Adrenal gland (tissue), 9 donors: ENCODE measurements at regions not wholly inside any gene's neighbourhood (a gene's known extent, or its start where the extent isn't known, plus 50 kb on each side); places are given as distances from the start of the nearest gene placed in this dataset.

Experiments used
- DNase-seq, 7 donors: peaks; one replicate each; pipeline ENCODE4 v3.0.0-alpha.2; 2019 to 2020
- H3K27ac ChIP-seq, 5 donors: fragments of 200-600 bp; sonication (generic) in 4 of 5; 1 replicate in 3 of 5; 2 replicates in 2 of 5; pipeline versions ENCODE4 v1.5.1 to v1.8.0; 2016 to 2020; ENCODE audit warnings: mild to moderate bottlenecking in 1 of 5
- H3K27me3 ChIP-seq: fragments of 200-600 bp; 2 replicates; pipeline ENCODE4 v1.8.0; 2021
- H3K36me3 ChIP-seq, 2 donors: fragments of 200-600 bp; replicated peaks in 1 of 2; 1 replicate in 1 of 2; 2 replicates in 1 of 2; pipeline versions ENCODE4 v1.5.1 to v1.8.0; 2018 to 2022
- H3K4me1 ChIP-seq, 2 donors: fragments of 200-600 bp; replicated peaks in 1 of 2; 1 replicate in 1 of 2; 2 replicates in 1 of 2; pipeline versions ENCODE4 v1.5.1 to v1.8.0; 2018 to 2021
- H3K4me3 ChIP-seq, 4 donors: fragments of 200-600 bp; sonication (generic) in 3 of 4; one replicate each; pipeline ENCODE4 v1.5.1; 2016 to 2018
- H3K9me3 ChIP-seq, 3 donors: fragments of 200-600 bp; sonication (generic) in 1 of 3; replicated peaks in 1 of 3; 1 replicate in 2 of 3; 2 replicates in 1 of 3; pipeline versions ENCODE4 v1.5.1 to v1.8.0; 2016 to 2021
- CTCF ChIP-seq, 6 experiments: fragments of 450-650 bp in 4 of 6; fragments of 200-600 bp in 2 of 6; sonication (generic) in 1 of 6; IDR thresholded peaks; 1 replicate in 5 of 6; 2 replicates in 1 of 6; pipeline versions ENCODE4 v1.5.1 to v1.8.0; 2016 to 2021; ENCODE audit warnings: antibody characterized with exemption in 6 of 6, mild to moderate bottlenecking in 2 of 6, moderate library complexity in 1 of 6
- POLR2A ChIP-seq, 2 donors: fragments of 450-650 bp; IDR thresholded peaks; one replicate each; pipeline ENCODE4 v1.6.1; 2017; ENCODE audit warnings: antibody characterized with exemption in 2 of 2, mild to moderate bottlenecking in 2 of 2, moderate library complexity in 1 of 2
- WGBS, 4 donors: extraction: QIAGEN DNeasy Blood & Tissue Kit in 2 of 4; methylation state at CpG; one replicate each; pipeline versions ENCODE4 v1.1.5 to v1.1.7; 2013 to 2017; 5-methylcytosine and 5-hydroxymethylcytosine counted together
- intact Hi-C, 2 donors: fragments of 100-400 bp; cut with DNase I; formaldehyde crosslinking; loops; one replicate each; pipeline versions ENCODE4 v1.14.1 to v1.15.0; 2022 to 2023
- donor health status: healthy with polysubstance abuse.
- donor health status: Bipolar disorder and iron deficiency.
- donor health status: DM: yes; HTN: yes; CAD: no.
- donor health status: DM: no; HTN: no; CAD: no.
- donor health status: DM: no; HTN: no; CAD: no.

- Histone ChIP-seq H3K4me1 (peaks cover 8 to 14% of the 10 kb centered on the region in 2 donors), H3K9me3 (no peaks in the 10 kb centered on the region), H3K27me3 (no peaks in the 10 kb centered on the region), H3K27ac (no peak overlapping the region), H3K36me3 (no peaks in the 10 kb centered on the region), H3K4me3 (no peak overlapping the region)
- intact Hi-C loops: loop anchor here in 1 of 2 donors (10.0 kb wide), 1 partner anchor 181 kb away; no protein-coding TSS in a partner anchor
- 85 to 93% (median 86%) methylated on average over 6 of the region's 6 CpGs for WGBS, 4 donors
- no peak for DNase-seq
- TF ChIP-seq CTCF (IDR thresholded peaks at IDR 0.05) (no peak), POLR2A (IDR thresholded peaks at IDR 0.05) (no peak)
These were observed 111.3 kb upstream of the SMURF2 start for GRCh38 chr17:64773386-64773835.

GRCh38 chr17:64772845-64773299 lies 110.8 kb upstream of the SMURF2 start:
- Histone ChIP-seq H3K27me3 (no peaks in the 10 kb centered on the region), H3K4me1 (peaks cover 4 to 9% of the 10 kb centered on the region in 2 donors), H3K9me3 (no peaks in the 10 kb centered on the region), H3K4me3 (no peak overlapping the region), H3K36me3 (no peaks in the 10 kb centered on the region), H3K27ac (no peak overlapping the region)
- WGBS, 4 donors: 91 to 95% (median 94%) methylated on average over 5 to 6 of the region's 6 CpGs
- DNase-seq: no peak
- TF ChIP-seq POLR2A (IDR thresholded peaks at IDR 0.05): no peak
- TF ChIP-seq CTCF (IDR thresholded peaks at IDR 0.05): no peak
- intact Hi-C loops: loop anchor here in 1 of 2 donors (10.0 kb wide), 1 partner anchor 182 kb away; no protein-coding TSS in a partner anchor

GRCh38 chr17:64771980-64772844 lies 110.1 kb upstream of the SMURF2 start:
- TF ChIP-seq CTCF (IDR thresholded peaks at IDR 0.05) (no peak), POLR2A (IDR thresholded peaks at IDR 0.05) (no peak)
- H3K4me3 ChIP-seq: no peak overlapping the region
- no peaks in the 10 kb centered on the region for H3K27me3 ChIP-seq
- 78 to 81% (median 80%) methylated on average over 5 of the region's 5 CpGs for whole genome bisulfite sequencing, 4 donors
- no peak overlapping the region for H3K27ac ChIP-seq
- DNase-seq: no peak
- no peaks in the 10 kb centered on the region for H3K9me3 ChIP-seq
- peaks cover 3 to 4% of the 10 kb centered on the region in 2 donors for H3K4me1 ChIP-seq
- H3K36me3 ChIP-seq: no peaks in the 10 kb centered on the region
- intact Hi-C loops: loop anchor here in 1 of 2 donors (10.0 kb wide), 1 partner anchor 183 kb away; no protein-coding TSS in a partner anchor

GRCh38 chr17:64769712-64770111 lies 107.6 kb upstream of the SMURF2 start:
- intact Hi-C loops: loop anchor here (10.0 kb wide), 1 partner anchor 185 kb away; no protein-coding TSS in a partner anchor
- H3K27me3 ChIP-seq: no peaks in the 10 kb centered on the region
- 95 to 98% (median 97%) methylated on average over 7 of the region's 7 CpGs for WGBS, 4 donors
- no peak overlapping the region for H3K27ac ChIP-seq
- no peaks in the 10 kb centered on the region for H3K4me1 ChIP-seq
- H3K36me3 ChIP-seq: no peaks in the 10 kb centered on the region
- no peak overlapping the region for H3K4me3 ChIP-seq
- no peak for DNase-seq
- no peaks in the 10 kb centered on the region for H3K9me3 ChIP-seq
- TF ChIP-seq CTCF (IDR thresholded peaks at IDR 0.05): no peak
- TF ChIP-seq POLR2A (IDR thresholded peaks at IDR 0.05): no peak
